IMR-90 (cell line): ENCODE measurements at regions not wholly inside any gene's neighbourhood (a gene's known extent, or its start where the extent isn't known, plus 50 kb on each side); places are given as distances from the start of the nearest gene placed in this dataset.

Experiments used
- BHLHE40 ChIP-seq: fragments of 150-350 bp; IDR thresholded peaks from 2 replicates; pipeline ENCODE4 v1.6.1; 2016; ENCODE audit warnings: mild to moderate bottlenecking, low read depth, low read length
- CEBPB ChIP-seq: IDR thresholded peaks from 2 replicates; pipeline ENCODE4 v1.6.1; 2012; ENCODE audit warnings: low read depth, low read length, improper control_type of control experiment
- CHD1 ChIP-seq: IDR thresholded peaks from 2 replicates; pipeline ENCODE4 v1.6.1; 2012; ENCODE audit warnings: low read depth, low read length, improper control_type of control experiment
- CTCF ChIP-seq: conservative IDR thresholded peaks from 2 replicates; pipeline ENCODE4 v1.5.1; 2012; ENCODE audit warnings: mild to moderate bottlenecking, low read depth, low read length, improper control_type of control experiment
- ELK1 ChIP-seq: fragments of 150-350 bp; IDR thresholded peaks from 2 replicates; pipeline ENCODE4 v1.6.1; 2016; ENCODE audit warnings: low read depth, mild to moderate bottlenecking, low read length, moderate library complexity, borderline replicate concordance
- FOS ChIP-seq: fragments of 150-350 bp; IDR thresholded peaks from 2 replicates; pipeline ENCODE4 v1.6.1; 2016; ENCODE audit warnings: low read depth, low read length
- MAFK ChIP-seq: IDR thresholded peaks from 2 replicates; pipeline ENCODE4 v1.6.1; 2012; ENCODE audit warnings: low read depth, low read length, improper control_type of control experiment
- MAZ ChIP-seq: IDR thresholded peaks from 2 replicates; pipeline ENCODE4 v1.6.1; 2012; ENCODE audit warnings: low read depth, mild to moderate bottlenecking, low read length, improper control_type of control experiment, moderate library complexity, borderline replicate concordance
- MXI1 ChIP-seq: IDR thresholded peaks from 2 replicates; pipeline ENCODE4 v1.6.1; 2012; ENCODE audit warnings: low read depth, mild to moderate bottlenecking, low read length, moderate library complexity, borderline replicate concordance
- POLR2A ChIP-seq: IDR thresholded peaks from 2 replicates; pipeline ENCODE4 v1.6.1; 2012; ENCODE audit warnings: mild to moderate bottlenecking, low read depth, low read length
- RAD21 ChIP-seq: IDR thresholded peaks from 2 replicates; pipeline ENCODE4 v1.6.1; 2012; ENCODE audit warnings: low read length, improper control_type of control experiment
- RCOR1 ChIP-seq: IDR thresholded peaks from 2 replicates; pipeline ENCODE4 v1.6.1; 2012; ENCODE audit warnings: mild to moderate bottlenecking, low read length, improper control_type of control experiment; ENCODE audit not compliant: insufficient replicate concordance
- RFX5 ChIP-seq: IDR thresholded peaks from 2 replicates; pipeline ENCODE4 v1.8.0; 2012; ENCODE audit warnings: low read depth, mild to moderate bottlenecking, low read length, moderate library complexity
- USF2 ChIP-seq: fragments of 150-350 bp; IDR thresholded peaks from 2 replicates; pipeline ENCODE4 v1.6.1; 2017; ENCODE audit warnings: mild to moderate bottlenecking, antibody characterized with exemption, low read length, low read depth

GRCh38 chr3:153354641-153355040 is 192.6 kb downstream of the RAP2B start:
- no peak for TF ChIP-seq MAFK
- TF ChIP-seq USF2 = no peak
- no peak for TF ChIP-seq POLR2A
- TF ChIP-seq CTCF = no peak
- TF ChIP-seq FOS = no peak
- TF ChIP-seq RCOR1 = no peak
- no peak for TF ChIP-seq RAD21
- TF ChIP-seq MXI1 = no peak
- TF ChIP-seq CEBPB = no peak
- TF ChIP-seq CHD1 = no peak
- no peak for TF ChIP-seq RFX5
- no peak for TF ChIP-seq BHLHE40
- TF ChIP-seq MAZ = no peak
- no peak for TF ChIP-seq ELK1
